Erythroblast (primary cell): ENCODE measurements at regions not wholly inside any gene's neighbourhood (a gene's known extent, or its start where the extent isn't known, plus 50 kb on each side); places are given as distances from the start of the nearest gene placed in this dataset.

Experiments
- GATA1 ChIP-seq: IDR thresholded peaks from 2 replicates; pipeline ENCODE4 v1.6.1; 2011; ENCODE audit warnings: low read depth, mild to moderate bottlenecking, control low read depth, low read length, moderate library complexity
- POLR2A ChIP-seq: IDR thresholded peaks from 2 replicates; pipeline ENCODE4 v1.6.1; 2011; ENCODE audit warnings: mild to moderate bottlenecking, low read length

GRCh38 chrX:67050760-67051159 is 411.9 kb upstream of the EDA2R start:
- TF ChIP-seq POLR2A (no peak), GATA1 (no peak)
